Raji (cell line): ENCODE measurements at regions not wholly inside any gene's neighbourhood (a gene's known extent, or its start where the extent isn't known, plus 50 kb on each side); places are given as distances from the start of the nearest gene placed in this dataset.

Experiments
- POLR2A ChIP-seq: IDR thresholded peaks from 2 replicates; pipeline ENCODE4 v1.6.1; 2011; ENCODE audit warnings: low read depth, low read length, control low read depth; ENCODE audit not compliant: insufficient read depth

DNA sequence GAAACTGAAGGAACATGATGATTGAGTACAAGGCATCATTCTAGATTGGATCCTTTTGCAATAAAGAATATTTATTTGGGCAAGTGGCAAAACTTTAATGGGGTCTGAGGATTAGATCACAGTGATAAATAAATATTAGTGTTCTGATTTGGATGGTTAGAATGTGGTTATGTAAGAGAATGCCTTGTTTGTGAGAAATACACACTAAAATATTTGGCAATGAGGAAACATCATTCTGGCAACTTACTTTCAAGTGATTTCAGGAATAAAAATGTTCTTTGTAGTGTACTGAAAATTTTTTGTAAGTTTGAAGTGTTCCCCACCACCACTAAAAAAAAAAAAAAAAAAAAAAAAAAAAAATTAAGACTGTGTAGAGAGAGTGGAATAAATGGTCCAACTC is 185.1 kb upstream of the NEBL start:
- TF ChIP-seq POLR2A, result no peak

DNA sequence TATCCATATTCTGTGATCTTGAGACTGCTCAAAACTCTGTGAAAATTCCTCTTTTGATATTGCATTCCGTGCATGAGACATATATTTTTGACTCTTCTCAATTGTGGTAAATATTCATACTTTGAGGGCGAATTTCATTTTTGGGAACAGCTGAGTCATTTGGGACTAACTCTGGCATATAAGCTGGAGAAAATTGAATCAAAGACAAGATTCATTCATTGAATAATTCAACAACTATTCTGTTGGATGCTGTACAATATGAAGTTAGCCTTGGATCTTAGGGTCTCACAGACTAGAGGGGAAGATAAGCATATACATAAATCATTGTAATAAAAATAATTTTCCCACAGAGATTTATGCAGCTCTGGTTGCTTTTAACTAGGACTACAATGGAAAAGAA is 183.2 kb upstream of the NEBL start:
- no peak for TF ChIP-seq POLR2A

DNA sequence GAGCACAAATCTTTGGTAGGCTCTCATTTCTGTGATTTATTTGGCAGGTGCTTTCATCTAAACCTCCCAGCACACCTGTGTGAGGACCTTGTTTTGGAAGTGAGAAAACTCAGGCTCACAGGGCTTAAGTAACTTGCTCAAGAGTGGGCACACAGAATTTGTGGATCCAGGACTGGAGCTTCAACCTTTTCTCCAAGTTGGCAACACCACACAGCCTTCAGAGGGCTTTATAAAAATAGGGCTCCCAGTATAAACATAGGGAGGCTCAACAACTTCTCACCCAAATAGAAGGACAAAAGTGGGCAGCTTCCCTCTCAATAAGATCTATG is 182.2 kb upstream of the NEBL start:
- no peak for TF ChIP-seq POLR2A

DNA sequence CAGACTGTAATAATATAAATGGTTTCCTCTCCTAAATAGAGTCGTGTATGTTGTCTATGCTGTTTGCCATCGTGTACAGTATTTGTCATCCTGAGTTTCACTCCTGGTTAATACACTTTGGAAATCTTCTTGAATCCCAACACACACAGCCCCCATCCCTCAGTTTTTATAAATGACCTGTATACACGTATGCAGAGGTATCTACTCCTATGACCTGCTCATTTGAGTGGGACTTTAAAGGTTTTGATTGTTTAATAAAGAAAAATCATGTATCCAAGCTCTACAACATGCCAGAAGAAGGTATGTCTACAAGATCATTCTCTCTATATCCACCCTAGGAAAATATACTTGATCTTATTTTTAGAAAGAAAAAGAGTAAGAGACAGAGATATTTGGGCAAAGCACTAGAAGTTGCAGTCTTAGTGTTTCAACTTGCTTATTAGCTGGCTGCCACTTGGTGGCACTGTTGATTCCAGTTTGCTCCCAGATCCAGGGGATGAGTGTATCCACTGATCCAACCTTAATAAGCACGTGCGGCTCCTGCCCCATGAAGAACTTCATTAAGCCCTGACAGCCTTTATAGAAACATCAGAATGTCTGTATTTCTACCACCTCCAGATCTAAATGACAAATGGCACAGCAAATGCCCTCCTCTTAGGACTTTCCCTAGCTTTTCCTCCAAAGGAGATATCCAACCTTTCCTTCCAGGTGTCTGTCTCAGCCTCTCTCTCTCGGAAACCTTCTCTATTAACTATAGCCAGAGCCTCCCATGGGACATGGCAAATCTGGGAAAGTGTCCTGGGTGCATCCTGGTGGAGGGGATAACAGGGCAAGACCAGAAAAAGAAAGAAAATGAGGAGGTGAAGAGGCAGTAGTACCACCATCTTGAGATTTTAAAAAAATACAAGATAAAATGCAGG is 181.6 kb upstream of the NEBL start:
- no peak for TF ChIP-seq POLR2A

DNA sequence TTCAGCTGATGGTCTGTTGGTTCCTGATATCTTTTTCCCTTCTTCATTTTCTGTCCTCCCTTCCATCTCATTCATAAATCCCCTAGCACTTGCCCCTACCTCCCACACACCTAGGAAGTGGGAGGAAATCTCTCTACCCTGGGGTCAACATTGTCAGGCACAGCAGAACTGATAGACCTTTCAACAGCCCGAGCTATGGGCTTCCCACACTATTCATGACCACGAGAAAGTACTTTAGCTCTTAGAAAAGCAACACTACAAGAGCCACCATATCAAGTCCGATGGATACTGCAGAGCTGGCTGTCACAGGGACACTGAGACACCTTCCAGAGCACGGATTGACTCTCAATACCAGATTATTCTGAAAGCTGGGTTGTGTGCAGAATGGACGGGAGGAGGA is 180.6 kb upstream of the NEBL start:
- no peak for TF ChIP-seq POLR2A

DNA sequence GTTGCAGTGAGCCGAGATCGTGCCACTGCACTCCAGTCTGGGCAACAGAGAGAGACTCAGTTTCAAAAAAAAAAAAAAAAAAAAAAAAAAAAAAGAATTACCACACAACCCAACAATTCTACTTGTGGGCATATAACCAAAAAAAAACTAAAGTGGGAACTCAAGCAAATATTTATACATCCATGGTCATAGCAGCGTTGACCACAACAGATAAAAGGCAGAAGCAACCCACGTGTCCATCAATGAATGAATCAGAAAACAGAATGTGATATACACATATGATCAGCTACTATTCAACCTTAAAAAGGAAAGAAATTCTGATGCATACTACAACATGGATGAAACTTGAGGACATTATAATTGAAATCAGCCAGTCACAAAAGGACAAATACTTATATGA is 179.3 kb upstream of the NEBL start:
- TF ChIP-seq POLR2A, result no peak

DNA sequence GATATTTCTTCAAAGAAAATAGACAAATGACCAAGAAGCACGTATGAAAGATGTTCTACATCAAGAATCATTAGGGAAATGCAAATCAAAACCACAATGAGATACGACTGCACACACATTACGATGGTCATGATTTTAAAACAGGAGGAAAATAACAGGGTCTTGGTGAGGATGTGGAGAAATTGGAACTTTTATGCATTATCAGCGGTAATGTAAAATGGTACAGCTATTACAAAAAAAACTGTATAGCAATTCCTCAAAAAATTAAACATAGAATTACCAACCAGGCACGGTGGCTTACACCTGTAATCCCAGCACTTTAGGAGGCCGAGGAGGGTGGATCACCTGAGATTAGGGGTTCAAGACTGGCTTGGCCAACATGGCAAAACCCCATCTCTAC is 178.8 kb upstream of the NEBL start:
- TF ChIP-seq POLR2A, result no peak

DNA sequence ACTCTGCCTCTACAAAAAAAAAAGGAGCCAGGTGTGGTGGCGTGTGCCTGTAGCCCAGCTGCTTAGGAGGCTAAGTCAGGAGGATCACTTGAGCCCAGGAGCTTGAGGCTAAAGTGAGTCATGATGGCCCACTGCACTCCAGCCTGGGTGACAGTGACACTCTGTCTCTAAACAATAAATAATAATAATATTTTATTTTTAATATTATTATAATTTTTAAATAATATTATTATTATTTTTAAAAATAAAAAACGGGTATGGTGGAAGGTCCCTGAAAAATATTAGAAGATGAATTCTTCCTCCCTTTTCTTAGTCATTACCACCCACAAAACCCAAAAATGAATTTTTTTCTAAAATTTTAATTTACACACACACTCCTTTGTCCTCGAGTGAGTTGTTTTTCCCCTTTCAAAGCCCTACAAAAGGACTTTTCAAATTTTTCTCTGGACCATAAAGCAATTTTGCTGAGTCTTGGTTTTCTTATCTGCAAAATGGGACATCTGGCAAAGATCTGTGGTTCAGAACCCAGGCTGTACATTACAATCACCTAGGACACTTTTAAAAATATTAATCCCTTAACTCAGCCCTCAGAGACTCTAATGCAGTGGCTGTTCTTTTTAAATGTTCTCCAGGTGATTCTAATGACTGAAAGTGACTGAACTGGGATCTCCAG is 174.0 kb upstream of the NEBL start:
- no peak for TF ChIP-seq POLR2A

DNA sequence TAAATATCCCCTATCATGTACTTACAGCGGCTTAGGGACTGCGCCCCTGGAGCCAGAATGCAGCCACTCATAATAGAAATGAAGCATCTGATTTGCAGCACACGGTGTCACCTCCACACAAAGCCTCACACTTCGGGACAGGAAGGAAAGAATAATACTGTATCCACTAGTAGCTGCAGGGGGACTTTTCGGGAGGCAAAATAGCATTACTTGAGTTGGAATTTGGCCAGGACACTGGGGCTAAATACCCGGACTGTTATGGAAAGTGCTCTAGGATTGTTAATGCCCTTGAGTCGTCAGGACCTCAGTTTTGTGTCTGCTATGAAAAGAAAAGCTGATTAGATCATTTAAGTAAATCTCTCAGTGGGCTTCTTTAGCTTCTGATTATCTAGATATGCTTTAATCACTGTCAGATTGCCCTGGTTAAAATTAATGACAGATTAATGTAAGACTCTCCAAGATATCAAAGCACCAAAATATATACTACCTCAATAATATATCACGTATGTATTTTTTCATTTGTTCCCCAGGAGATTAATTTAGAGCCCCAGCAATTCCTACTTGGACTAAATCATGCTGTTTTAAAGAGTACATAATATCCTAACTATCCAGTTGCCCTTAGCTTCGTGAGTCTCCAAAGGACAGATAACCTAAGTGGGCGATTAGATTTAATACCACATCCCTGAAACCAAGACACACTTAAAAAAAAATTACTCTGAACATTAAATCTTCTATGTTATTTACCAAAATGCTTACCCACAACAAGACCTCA is 173.0 kb upstream of the NEBL start:
- no peak for TF ChIP-seq POLR2A

DNA sequence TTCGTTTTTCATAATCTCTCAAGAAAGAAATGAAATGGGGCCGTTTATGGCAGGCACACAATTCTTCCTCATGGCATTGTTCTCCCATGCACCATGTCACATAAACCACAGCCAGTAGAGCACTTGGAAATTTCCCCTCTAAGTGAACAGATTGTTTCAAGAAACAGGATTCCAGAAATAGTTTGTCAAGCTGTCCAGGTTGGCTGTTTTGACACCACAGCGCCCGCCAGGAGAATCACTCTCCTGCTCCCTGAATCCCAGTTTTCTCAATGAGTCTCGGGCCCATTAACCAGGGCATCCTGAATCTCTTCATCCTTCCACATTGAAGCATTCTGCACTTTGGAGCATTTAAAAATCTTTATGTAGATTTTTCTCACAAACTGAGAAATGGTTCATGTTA is 172.2 kb upstream of the NEBL start:
- TF ChIP-seq POLR2A, result no peak

DNA sequence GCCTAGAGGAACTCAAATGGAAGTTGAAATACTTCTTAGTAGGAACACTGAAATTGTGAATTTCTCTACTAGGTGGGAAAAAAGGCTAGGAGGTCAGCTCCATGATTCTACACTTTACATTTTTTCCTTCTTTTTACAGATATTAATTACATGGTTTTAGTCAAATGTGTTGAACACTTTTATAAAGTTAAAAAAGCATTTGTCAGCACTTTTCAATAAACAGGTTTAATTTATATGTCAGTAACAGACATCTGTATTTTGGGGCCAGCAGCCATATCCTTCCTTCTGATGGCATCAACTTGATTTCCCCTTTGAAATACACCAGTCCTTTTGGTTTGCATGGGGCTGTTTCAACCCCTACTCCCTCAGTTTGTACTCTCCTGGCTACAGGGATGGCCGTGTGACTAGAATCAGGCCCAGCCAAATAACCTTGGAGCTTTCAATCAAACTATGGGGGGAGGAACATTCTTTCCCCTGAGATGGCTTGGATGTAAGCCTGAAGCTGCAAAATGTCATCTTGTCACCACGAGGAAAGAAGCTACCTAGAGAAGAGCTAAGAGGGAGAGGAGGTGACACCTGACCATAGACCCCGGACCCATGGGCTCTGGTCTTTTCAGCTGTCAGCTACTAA is 171.0 kb upstream of the NEBL start:
- TF ChIP-seq POLR2A, result no peak

DNA sequence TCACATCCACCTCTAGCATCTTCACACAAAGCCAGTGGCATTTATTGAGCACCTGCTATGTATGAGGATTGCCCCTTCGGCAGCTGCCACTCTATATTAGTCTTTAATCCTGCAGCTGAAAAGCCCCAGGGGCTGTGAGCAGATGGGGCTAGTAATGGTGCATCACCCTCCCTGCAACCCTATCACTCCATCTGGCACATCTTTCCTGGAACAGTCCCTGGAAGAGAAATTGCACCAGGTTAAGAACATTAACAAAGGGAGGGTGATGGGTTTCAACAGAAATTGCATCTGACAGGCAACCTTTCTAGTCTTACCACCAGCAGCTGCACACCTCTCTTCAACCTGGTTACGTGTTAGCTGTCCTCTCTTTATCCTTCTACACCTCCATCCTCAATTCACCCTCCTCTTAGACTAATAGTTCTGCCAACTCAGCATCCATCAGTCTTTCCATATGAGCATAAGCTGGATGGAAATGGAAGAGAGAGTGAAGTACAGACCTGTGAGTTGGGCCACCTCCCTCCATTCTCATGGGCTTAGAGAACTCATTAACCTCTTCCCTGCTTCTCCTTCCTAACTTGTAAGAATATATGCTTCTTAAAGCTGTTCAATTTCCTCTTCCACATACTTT is 168.6 kb upstream of the NEBL start:
- TF ChIP-seq POLR2A, result no peak

DNA sequence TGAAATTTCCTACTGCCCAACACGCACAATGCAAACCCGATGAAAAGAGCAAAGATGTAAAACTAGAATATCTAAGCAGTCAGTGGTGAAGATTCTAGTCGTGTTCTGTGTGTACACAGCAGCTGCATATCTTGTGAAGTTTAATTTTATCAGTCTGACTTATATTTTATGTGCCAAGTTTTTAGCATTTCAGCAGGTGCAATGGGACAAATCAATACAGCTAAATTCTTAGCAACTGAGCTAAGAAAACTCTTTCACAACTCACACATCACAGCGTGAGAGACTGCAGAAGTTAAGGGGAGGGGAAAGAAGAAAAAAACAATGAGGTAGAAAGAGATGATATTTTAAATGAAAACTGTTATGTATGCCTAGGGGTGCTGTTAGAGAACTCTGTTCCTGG is 164.9 kb upstream of the NEBL start:
- no peak for TF ChIP-seq POLR2A

DNA sequence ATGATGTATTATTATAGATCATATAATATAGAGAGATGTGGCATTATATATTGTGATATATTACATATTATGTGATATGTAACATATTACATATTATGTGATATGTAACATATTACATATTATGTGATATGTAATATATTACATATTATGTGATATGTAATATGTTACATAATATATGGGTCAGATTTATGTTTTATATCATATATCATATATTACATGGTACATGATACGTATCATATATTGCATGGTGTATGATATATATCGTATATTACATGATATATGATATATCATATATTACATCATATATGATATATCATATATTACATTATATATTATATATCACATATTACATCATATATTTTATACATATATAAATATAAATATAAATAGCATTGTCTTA is 164.1 kb upstream of the NEBL start:
- no peak for TF ChIP-seq POLR2A

DNA sequence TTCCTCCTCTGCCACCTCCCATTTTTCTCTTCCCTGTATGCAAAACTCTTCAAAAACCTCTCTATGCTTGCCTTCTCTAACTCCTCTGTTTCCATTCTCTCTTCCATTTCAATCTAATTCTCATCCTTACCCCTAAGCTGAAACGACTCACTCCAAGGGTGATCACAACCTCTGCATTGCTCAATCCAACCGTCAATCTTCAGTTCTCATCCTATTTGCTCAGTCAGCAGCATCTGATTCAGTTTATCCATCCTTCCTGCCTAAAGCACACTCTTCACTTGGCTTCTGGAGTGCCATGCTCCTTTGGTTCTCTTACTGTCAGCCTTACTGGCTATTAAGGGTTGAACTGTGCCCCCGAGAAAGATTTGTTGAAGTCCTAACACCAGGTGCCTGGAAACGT is 163.5 kb upstream of the NEBL start:
- TF ChIP-seq POLR2A, result no peak
